Adrenal gland (tissue), 9 donors: ENCODE measurements at regions not wholly inside any gene's neighbourhood (a gene's known extent, or its start where the extent isn't known, plus 50 kb on each side); places are given as distances from the start of the nearest gene placed in this dataset.

Experiments used
- DNase-seq, 7 donors: peaks; one replicate each; pipeline ENCODE4 v3.0.0-alpha.2; 2019 to 2020
- H3K27ac ChIP-seq, 5 donors: fragments of 200-600 bp; sonication (generic) in 4 of 5; 1 replicate in 3 of 5; 2 replicates in 2 of 5; pipeline versions ENCODE4 v1.5.1 to v1.8.0; 2016 to 2020; ENCODE audit warnings: mild to moderate bottlenecking in 1 of 5
- H3K27me3 ChIP-seq: fragments of 200-600 bp; 2 replicates; pipeline ENCODE4 v1.8.0; 2021
- H3K36me3 ChIP-seq, 2 donors: fragments of 200-600 bp; replicated peaks in 1 of 2; 1 replicate in 1 of 2; 2 replicates in 1 of 2; pipeline versions ENCODE4 v1.5.1 to v1.8.0; 2018 to 2022
- H3K4me1 ChIP-seq, 2 donors: fragments of 200-600 bp; replicated peaks in 1 of 2; 1 replicate in 1 of 2; 2 replicates in 1 of 2; pipeline versions ENCODE4 v1.5.1 to v1.8.0; 2018 to 2021
- H3K4me3 ChIP-seq, 4 donors: fragments of 200-600 bp; sonication (generic) in 3 of 4; one replicate each; pipeline ENCODE4 v1.5.1; 2016 to 2018
- H3K9me3 ChIP-seq, 3 donors: fragments of 200-600 bp; sonication (generic) in 1 of 3; replicated peaks in 1 of 3; 1 replicate in 2 of 3; 2 replicates in 1 of 3; pipeline versions ENCODE4 v1.5.1 to v1.8.0; 2016 to 2021
- CTCF ChIP-seq, 6 experiments: fragments of 450-650 bp in 4 of 6; fragments of 200-600 bp in 2 of 6; sonication (generic) in 1 of 6; IDR thresholded peaks; 1 replicate in 5 of 6; 2 replicates in 1 of 6; pipeline versions ENCODE4 v1.5.1 to v1.8.0; 2016 to 2021; ENCODE audit warnings: antibody characterized with exemption in 6 of 6, mild to moderate bottlenecking in 2 of 6, moderate library complexity in 1 of 6
- POLR2A ChIP-seq, 2 donors: fragments of 450-650 bp; IDR thresholded peaks; one replicate each; pipeline ENCODE4 v1.6.1; 2017; ENCODE audit warnings: antibody characterized with exemption in 2 of 2, mild to moderate bottlenecking in 2 of 2, moderate library complexity in 1 of 2
- WGBS, 4 donors: extraction: QIAGEN DNeasy Blood & Tissue Kit in 2 of 4; methylation state at CpG; one replicate each; pipeline versions ENCODE4 v1.1.5 to v1.1.7; 2013 to 2017; 5-methylcytosine and 5-hydroxymethylcytosine counted together
- intact Hi-C, 2 donors: fragments of 100-400 bp; cut with DNase I; formaldehyde crosslinking; loops; one replicate each; pipeline versions ENCODE4 v1.14.1 to v1.15.0; 2022 to 2023
- donor health status: healthy with polysubstance abuse.
- donor health status: Bipolar disorder and iron deficiency.
- donor health status: DM: yes; HTN: yes; CAD: no.
- donor health status: DM: no; HTN: no; CAD: no.
- donor health status: DM: no; HTN: no; CAD: no.

GRCh38 chr5:174294891-174295620 is 249.6 kb downstream of the NSG2 start:
- no peaks in the 10 kb centered on the region for H3K4me1 ChIP-seq
- WGBS, 4 donors, result 55 to 66% (median 60%) methylated on average over 6 of the region's 6 CpGs
- no peaks in the 10 kb centered on the region for H3K36me3 ChIP-seq
- no peaks in the 10 kb centered on the region for H3K9me3 ChIP-seq
- H3K27ac ChIP-seq, result no peak overlapping the region
- H3K4me3 ChIP-seq, result no peak overlapping the region
- TF ChIP-seq CTCF (IDR thresholded peaks at IDR 0.05) (no peak), POLR2A (IDR thresholded peaks at IDR 0.05) (no peak)
- H3K27me3 ChIP-seq, result no peaks in the 10 kb centered on the region
- intact Hi-C loops, result no loop called here
- no peak for DNase-seq

- TF ChIP-seq CTCF (IDR thresholded peaks at IDR 0.05) (no peak), POLR2A (IDR thresholded peaks at IDR 0.05) (no peak)
- no peak overlapping the region for H3K27ac ChIP-seq
- 52 to 57% (median 54%) methylated on average over 8 of the region's 8 CpGs for WGBS, 4 donors
- no peaks in the 10 kb centered on the region for H3K27me3 ChIP-seq
- H3K36me3 ChIP-seq, result no peaks in the 10 kb centered on the region
- no peaks in the 10 kb centered on the region for H3K4me1 ChIP-seq
- intact Hi-C loops, result no loop called here
- no peak for DNase-seq
- no peaks in the 10 kb centered on the region for H3K9me3 ChIP-seq
- no peak overlapping the region for H3K4me3 ChIP-seq
These were observed 250.4 kb downstream of the NSG2 start for GRCh38 chr5:174295702-174296436.

GRCh38 chr5:174300118-174300940 is 254.8 kb downstream of the NSG2 start:
- no peak overlapping the region for H3K27ac ChIP-seq
- WGBS, 4 donors, result 62 to 71% (median 67%) methylated on average over 8 of the region's 8 CpGs
- intact Hi-C loops, result no loop called here

More at GRCh38 chr5:174300118-174300940, 254.8 kb downstream of the NSG2 start:
- TF ChIP-seq CTCF (IDR thresholded peaks at IDR 0.05) (no peak), POLR2A (IDR thresholded peaks at IDR 0.05) (no peak)
- Histone ChIP-seq H3K9me3 (no peaks in the 10 kb centered on the region), H3K4me1 (no peaks in the 10 kb centered on the region), H3K4me3 (no peak overlapping the region), H3K27me3 (no peaks in the 10 kb centered on the region), H3K36me3 (no peaks in the 10 kb centered on the region)
- DNase-seq, result no peak
